ENCODE measurements at regions not wholly inside any gene's neighbourhood (a gene's known extent, or its start where the extent isn't known, plus 50 kb on each side); places are given as distances from the start of the nearest gene placed in this dataset.
"Not testable (repeated sequence)": the region's sequence is repeated elsewhere in the genome, so short reads cannot be mapped to it uniquely, and the experiment has no call there.

GRCh38 chr2:125227843-125228392 is 1202.8 kb downstream of the CNTNAP5 start:
- no peak for DNase-seq

- DNase-seq: no peak
These were observed 1215.8 kb downstream of the CNTNAP5 start for GRCh38 chr2:125240870-125241269.

- no peak for DNase-seq
These were observed 1218.0 kb downstream of the CNTNAP5 start for GRCh38 chr2:125243074-125243473.

- no peak for DNase-seq
These were observed 1228.9 kb downstream of the CNTNAP5 start for GRCh38 chr2:125254010-125254409.

- DNase-seq: no peak
These were observed 1234.4 kb downstream of the CNTNAP5 start for GRCh38 chr2:125259451-125259850.

- not testable (repeated sequence) for DNase-seq
These were observed 1235.4 kb downstream of the CNTNAP5 start for GRCh38 chr2:125260366-125260930.

GRCh38 chr2:125264453-125264852 is 1239.4 kb downstream of the CNTNAP5 start:
- no peak for DNase-seq

GRCh38 chr2:125267683-125268082 is 1242.6 kb downstream of the CNTNAP5 start:
- DNase-seq: no peak

- DNase-seq: no peak
These were observed 1247.6 kb downstream of the CNTNAP5 start for GRCh38 chr2:125272651-125273050.

GRCh38 chr2:125274718-125275117 is 1249.6 kb downstream of the CNTNAP5 start:
- DNase-seq: no peak

GRCh38 chr2:125280265-125280664 is 1255.2 kb downstream of the CNTNAP5 start:
- peak; percentile 40 for DNase-seq

GRCh38 chr2:125281242-125281641 is 1256.2 kb downstream of the CNTNAP5 start:
- no peak for DNase-seq

- no peak for DNase-seq
These were observed 1271.7 kb downstream of the CNTNAP5 start for GRCh38 chr2:125296742-125297141.

GRCh38 chr2:125310657-125311364 is 1285.7 kb downstream of the CNTNAP5 start:
- no peak for DNase-seq

GRCh38 chr2:125312342-125312741 is 1287.3 kb downstream of the CNTNAP5 start:
- no peak for DNase-seq

GRCh38 chr2:125313806-125314205 is 1288.7 kb downstream of the CNTNAP5 start:
- DNase-seq: no peak

GRCh38 chr2:125318740-125319139 is 1293.7 kb downstream of the CNTNAP5 start:
- no peak for DNase-seq

GRCh38 chr2:125324273-125324672 is 1299.2 kb downstream of the CNTNAP5 start:
- DNase-seq: no peak

GRCh38 chr2:125330133-125330532 is 1305.0 kb downstream of the CNTNAP5 start:
- DNase-seq: no peak

GRCh38 chr2:125341353-125341752 is 1314.6 kb upstream of the GYPC start:
- DNase-seq: no peak

- not testable (repeated sequence) for DNase-seq
These were observed 1302.4 kb upstream of the GYPC start for GRCh38 chr2:125353542-125353941.

- no peak for DNase-seq
These were observed 1291.6 kb upstream of the GYPC start for GRCh38 chr2:125364192-125364983.

- DNase-seq: no peak
These were observed 1291.0 kb upstream of the GYPC start for GRCh38 chr2:125364984-125365265.

GRCh38 chr2:125371867-125372266 is 1284.1 kb upstream of the GYPC start:
- DNase-seq: no peak
